COLO668 (cell line): ENCODE measurements at regions not wholly inside any gene's neighbourhood (a gene's known extent, or its start where the extent isn't known, plus 50 kb on each side); places are given as distances from the start of the nearest gene placed in this dataset.

Experiments used
- DNase-seq: peaks from one replicate; lab custom pipeline; 2025; ENCODE audit not compliant: unreplicated experiment; lab: John Stamatoyannopoulos, UW

GRCh38 chr11:115695677-115696364 is 191.6 kb upstream of the CADM1 start:
- no peak for DNase-seq

GRCh38 chr11:115693002-115693401 is 188.8 kb upstream of the CADM1 start:
- DNase-seq = no peak

GRCh38 chr11:115691030-115691429 is 186.8 kb upstream of the CADM1 start:
- DNase-seq = no peak

GRCh38 chr11:115687934-115688333 is 183.7 kb upstream of the CADM1 start:
- no peak for DNase-seq

- DNase-seq = no peak
Measured at GRCh38 chr11:115684699-115685098, 180.5 kb upstream of the CADM1 start.

- no peak for DNase-seq
Measured at GRCh38 chr11:115684135-115684534, 179.9 kb upstream of the CADM1 start.

- DNase-seq = no peak
Measured at GRCh38 chr11:115682888-115683287, 178.7 kb upstream of the CADM1 start.

GRCh38 chr11:115682101-115682500 is 177.9 kb upstream of the CADM1 start:
- DNase-seq = no peak

GRCh38 chr11:115679945-115680344 is 175.7 kb upstream of the CADM1 start:
- DNase-seq = no peak

GRCh38 chr11:115678942-115679341 is 174.7 kb upstream of the CADM1 start:
- no peak for DNase-seq

- DNase-seq = no peak
Measured at GRCh38 chr11:115677190-115677589, 173.0 kb upstream of the CADM1 start.

GRCh38 chr11:115676768-115677167 is 172.6 kb upstream of the CADM1 start:
- DNase-seq = no peak

GRCh38 chr11:115676206-115676605 is 172.0 kb upstream of the CADM1 start:
- peak; percentile 11 for DNase-seq

GRCh38 chr11:115674937-115675544 is 170.8 kb upstream of the CADM1 start:
- DNase-seq = no peak

GRCh38 chr11:115674176-115674936 is 170.1 kb upstream of the CADM1 start:
- DNase-seq = no peak

- no peak for DNase-seq
Measured at GRCh38 chr11:115673720-115674119, 169.5 kb upstream of the CADM1 start.

GRCh38 chr11:115672999-115673411 is 168.8 kb upstream of the CADM1 start:
- DNase-seq = no peak

- no peak for DNase-seq
Measured at GRCh38 chr11:115672412-115672811, 168.2 kb upstream of the CADM1 start.

GRCh38 chr11:115670538-115671205 is 166.5 kb upstream of the CADM1 start:
- DNase-seq = peak; percentile 50

- DNase-seq = no peak
Measured at GRCh38 chr11:115665958-115666357, 161.7 kb upstream of the CADM1 start.

- DNase-seq = no peak
Measured at GRCh38 chr11:115665175-115665821, 161.1 kb upstream of the CADM1 start.
